Ishikawa (cell line): ENCODE measurements at regions not wholly inside any gene's neighbourhood (a gene's known extent, or its start where the extent isn't known, plus 50 kb on each side); places are given as distances from the start of the nearest gene placed in this dataset.

ENCODE experiments used
- CEBPB ChIP-seq: IDR thresholded peaks from 2 replicates; pipeline ENCODE4 v1.6.1; 2012
- CREB1 ChIP-seq: IDR thresholded peaks from 2 replicates; pipeline ENCODE4 v1.6.1; 2012; ENCODE audit warnings: low read depth
- EGR1 ChIP-seq: IDR thresholded peaks from 2 replicates; pipeline ENCODE4 v1.6.1; 2012
- EP300 ChIP-seq: IDR thresholded peaks from 2 replicates; pipeline ENCODE4 v1.6.1; 2012; ENCODE audit warnings: borderline replicate concordance
- FOXM1 ChIP-seq: IDR thresholded peaks from 2 replicates; pipeline ENCODE4 v1.6.1; 2012; ENCODE audit warnings: low read depth, borderline replicate concordance
- MAX ChIP-seq: IDR thresholded peaks from 2 replicates; pipeline ENCODE4 v1.6.1; 2012
- NFIC ChIP-seq: IDR thresholded peaks from 2 replicates; pipeline ENCODE4 v1.6.1; 2012
- RAD21 ChIP-seq: IDR thresholded peaks from 2 replicates; pipeline ENCODE4 v1.6.1; 2012; ENCODE audit warnings: low read depth
- TAF1 ChIP-seq: IDR thresholded peaks from 2 replicates; pipeline ENCODE4 v1.6.1; 2012; ENCODE audit warnings: low read depth, mild to moderate bottlenecking
- TCF12 ChIP-seq: IDR thresholded peaks from 2 replicates; pipeline ENCODE4 v1.6.1; 2012; ENCODE audit warnings: low read depth
- TEAD4 ChIP-seq: IDR thresholded peaks from 2 replicates; pipeline ENCODE4 v1.6.1; 2012
- USF1 ChIP-seq: IDR thresholded peaks from 2 replicates; pipeline ENCODE4 v1.6.1; 2012
- YY1 ChIP-seq: IDR thresholded peaks from 2 replicates; pipeline ENCODE4 v1.6.1; 2012; ENCODE audit warnings: low read depth
- ZBTB7A ChIP-seq: IDR thresholded peaks from 2 replicates; pipeline ENCODE4 v1.6.1; 2012; ENCODE audit warnings: low read depth
- TF ChIP-seq, protein P1 (sequence below): IDR thresholded peaks from 2 replicates; pipeline ENCODE4 v1.6.1; 2012; ENCODE audit warnings: low read depth, mild to moderate bottlenecking

DNA sequence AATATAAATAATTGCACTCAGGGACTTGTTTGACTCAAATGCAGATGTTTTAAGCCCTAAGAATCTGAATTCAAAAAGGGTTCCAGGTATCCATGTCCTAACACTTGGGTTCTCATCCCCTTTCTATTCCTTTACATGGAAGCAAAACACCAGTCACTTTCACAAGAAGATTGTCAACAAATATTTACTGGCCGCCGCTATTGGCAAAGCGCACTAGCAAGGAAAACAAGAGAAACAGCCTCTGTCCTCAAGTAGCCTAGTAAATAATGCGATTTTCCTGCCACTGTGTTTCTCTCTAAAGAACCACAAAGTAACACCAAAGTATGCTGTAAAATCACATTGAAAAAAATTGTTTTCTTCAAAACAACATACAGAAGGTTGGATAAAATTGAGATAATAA lies 66.7 kb upstream of the EZH2 start:
- TF ChIP-seq CEBPB = no peak
- no peak for TF ChIP-seq RAD21
- TF ChIP-seq YY1 = no peak
- TF ChIP-seq ZBTB7A = no peak
- TF ChIP-seq TAF1 = no peak
- no peak for TF ChIP-seq TEAD4
- no peak for TF ChIP-seq TCF12
- no peak for TF ChIP-seq NFIC
- no peak for TF ChIP-seq USF1
- no peak for TF ChIP-seq FOXM1
- no peak for TF ChIP-seq MAX
- TF ChIP-seq, protein P1, sequence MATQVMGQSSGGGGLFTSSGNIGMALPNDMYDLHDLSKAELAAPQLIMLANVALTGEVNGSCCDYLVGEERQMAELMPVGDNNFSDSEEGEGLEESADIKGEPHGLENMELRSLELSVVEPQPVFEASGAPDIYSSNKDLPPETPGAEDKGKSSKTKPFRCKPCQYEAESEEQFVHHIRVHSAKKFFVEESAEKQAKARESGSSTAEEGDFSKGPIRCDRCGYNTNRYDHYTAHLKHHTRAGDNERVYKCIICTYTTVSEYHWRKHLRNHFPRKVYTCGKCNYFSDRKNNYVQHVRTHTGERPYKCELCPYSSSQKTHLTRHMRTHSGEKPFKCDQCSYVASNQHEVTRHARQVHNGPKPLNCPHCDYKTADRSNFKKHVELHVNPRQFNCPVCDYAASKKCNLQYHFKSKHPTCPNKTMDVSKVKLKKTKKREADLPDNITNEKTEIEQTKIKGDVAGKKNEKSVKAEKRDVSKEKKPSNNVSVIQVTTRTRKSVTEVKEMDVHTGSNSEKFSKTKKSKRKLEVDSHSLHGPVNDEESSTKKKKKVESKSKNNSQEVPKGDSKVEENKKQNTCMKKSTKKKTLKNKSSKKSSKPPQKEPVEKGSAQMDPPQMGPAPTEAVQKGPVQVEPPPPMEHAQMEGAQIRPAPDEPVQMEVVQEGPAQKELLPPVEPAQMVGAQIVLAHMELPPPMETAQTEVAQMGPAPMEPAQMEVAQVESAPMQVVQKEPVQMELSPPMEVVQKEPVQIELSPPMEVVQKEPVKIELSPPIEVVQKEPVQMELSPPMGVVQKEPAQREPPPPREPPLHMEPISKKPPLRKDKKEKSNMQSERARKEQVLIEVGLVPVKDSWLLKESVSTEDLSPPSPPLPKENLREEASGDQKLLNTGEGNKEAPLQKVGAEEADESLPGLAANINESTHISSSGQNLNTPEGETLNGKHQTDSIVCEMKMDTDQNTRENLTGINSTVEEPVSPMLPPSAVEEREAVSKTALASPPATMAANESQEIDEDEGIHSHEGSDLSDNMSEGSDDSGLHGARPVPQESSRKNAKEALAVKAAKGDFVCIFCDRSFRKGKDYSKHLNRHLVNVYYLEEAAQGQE = no peak
- TF ChIP-seq CREB1 = no peak
- TF ChIP-seq EP300 = no peak
- TF ChIP-seq EGR1 = no peak

DNA sequence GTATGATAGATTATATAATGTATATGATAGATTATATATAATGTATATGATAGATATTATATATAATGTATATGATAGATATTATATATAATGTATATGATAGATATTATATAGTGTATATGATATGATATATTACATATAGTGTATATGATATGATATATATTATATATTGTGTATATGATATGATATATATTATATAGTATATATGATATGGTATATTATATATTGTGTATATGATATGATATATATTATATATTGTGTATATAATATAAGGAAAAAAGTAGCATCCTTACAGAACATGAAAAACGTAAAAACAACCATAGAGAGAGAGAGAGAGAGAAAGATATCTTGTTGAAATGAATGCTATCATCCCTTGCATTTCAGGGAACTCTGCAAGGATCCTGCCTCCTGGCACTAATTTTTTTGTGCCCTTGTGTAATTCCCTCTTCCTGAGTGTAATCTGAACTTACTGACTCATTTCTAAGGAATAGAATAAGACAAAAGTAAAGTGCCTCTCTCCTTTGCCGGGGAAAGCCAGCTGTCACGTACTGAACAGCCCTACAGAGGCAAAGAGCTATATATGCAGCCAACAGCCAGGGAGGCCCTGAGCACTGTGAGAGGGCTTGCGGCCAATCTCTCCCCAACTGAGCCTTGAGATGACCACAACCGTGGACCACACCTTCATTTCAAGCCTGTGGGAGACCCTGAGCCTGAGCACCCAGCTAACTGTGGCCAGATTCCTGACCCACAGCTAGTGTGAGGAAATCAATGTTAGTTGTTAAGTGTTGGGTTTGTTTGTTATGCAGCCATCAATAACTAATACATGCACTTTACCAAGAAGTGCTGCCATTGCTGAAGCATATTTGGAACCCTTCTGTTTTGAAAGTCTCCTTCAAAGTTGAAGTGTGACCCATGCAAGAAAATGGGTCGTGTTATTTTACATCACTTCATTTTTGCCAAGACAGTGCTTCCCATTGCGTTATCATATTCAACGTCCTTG lies 61.1 kb upstream of the EZH2 start:
- TF ChIP-seq TCF12 = no peak
- TF ChIP-seq EP300 = no peak
- TF ChIP-seq MAX = no peak
- TF ChIP-seq, protein P1 = no peak
- no peak for TF ChIP-seq YY1
- TF ChIP-seq TEAD4 = no peak
- no peak for TF ChIP-seq RAD21
- TF ChIP-seq ZBTB7A = no peak
- TF ChIP-seq FOXM1 = no peak

DNA sequence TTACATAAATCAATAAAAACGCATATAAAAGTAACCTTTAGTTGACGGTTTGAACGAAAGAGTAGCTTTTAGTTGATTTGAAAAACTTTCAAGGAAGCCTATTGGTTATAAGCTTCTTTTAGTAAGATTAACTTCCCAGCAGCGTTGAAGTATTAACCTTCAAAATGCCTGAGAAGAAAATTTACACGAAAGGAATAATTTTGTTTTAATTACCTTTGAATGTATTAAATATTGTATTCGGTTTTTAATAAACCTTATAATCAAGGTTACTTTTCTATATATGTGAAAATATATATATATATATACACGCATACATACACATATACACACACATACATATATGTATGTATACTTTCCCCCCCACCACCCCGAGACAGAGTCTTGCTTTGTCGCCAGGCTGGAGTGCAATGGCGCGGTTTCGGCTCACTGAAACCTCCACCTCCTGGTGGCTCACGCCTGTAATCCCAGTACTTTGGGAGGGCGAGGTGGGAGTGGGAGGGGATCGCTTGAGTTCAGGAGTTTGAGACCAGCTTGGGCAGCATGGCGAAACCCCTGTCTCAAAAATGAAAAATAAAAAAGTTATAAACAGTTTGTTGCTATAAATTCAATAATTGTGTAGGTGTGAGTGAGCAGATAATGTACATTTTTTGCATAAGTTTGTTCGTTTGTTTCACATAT lies 57.6 kb upstream of the EZH2 start:
- TF ChIP-seq RAD21 (no peak; the same call in 1 of the 2 replicates), EGR1 (no peak), FOXM1 (peak; percentile 12; the same call in 1 of the 2 replicates), MAX (peak; percentile 38; the same call in 1 of the 2 replicates), TAF1 (no peak), CREB1 (no peak), CEBPB (no peak), YY1 (peak; percentile 82), USF1 (peak; percentile 41; the same call in 1 of the 2 replicates)
- TF ChIP-seq, protein P1 = no peak
